ENCODE measurements at regions not wholly inside any gene's neighbourhood (a gene's known extent, or its start where the extent isn't known, plus 50 kb on each side); places are given as distances from the start of the nearest gene placed in this dataset.

DNA sequence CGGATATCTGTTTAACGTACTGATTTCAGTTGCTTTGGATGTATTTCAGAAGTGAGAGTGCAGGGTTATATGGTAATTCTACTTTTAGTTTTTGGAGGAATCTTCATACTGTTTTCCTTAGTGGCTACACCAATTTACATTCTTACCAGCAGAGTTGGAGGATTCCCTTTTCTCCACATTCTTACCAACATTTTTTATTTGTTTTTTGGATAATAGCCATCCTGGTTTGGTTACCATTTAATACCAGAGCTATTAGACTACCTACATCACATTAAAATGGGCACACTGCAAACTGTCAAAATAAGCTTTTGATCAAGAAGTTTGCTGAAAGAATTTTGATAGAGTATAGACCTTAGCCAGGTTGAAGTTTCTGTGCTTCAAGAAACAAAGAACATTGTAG is 217.2 kb upstream of the CFAP20DC start:
- ATAC-seq (no peak), DNase-seq (ENCODE audit: missing footprints) (no peak)
- intact Hi-C loops (cut with DNase I), result no loop called here

DNA sequence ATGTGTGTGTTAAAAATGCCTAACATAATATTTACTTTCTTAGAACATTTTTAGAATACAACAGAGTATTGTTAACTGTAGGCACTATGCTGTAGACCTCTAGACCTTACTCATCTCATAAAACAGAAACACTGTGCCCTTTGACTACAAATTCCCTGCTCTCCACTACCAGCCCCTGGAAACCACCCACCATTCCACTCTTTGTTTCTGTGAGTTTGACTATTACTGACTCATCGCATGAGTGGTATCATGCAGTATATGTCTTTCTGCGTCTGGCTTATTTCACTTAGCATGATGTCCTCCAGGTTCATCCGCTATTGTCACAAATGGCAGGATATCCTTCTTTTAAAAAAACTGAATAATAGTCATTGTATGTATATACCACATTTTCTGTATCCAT is 216.7 kb upstream of the CFAP20DC start:
- no peak for ATAC-seq
- no peak for DNase-seq (ENCODE audit: missing footprints)
- intact Hi-C loops (cut with DNase I), result no loop called here

DNA sequence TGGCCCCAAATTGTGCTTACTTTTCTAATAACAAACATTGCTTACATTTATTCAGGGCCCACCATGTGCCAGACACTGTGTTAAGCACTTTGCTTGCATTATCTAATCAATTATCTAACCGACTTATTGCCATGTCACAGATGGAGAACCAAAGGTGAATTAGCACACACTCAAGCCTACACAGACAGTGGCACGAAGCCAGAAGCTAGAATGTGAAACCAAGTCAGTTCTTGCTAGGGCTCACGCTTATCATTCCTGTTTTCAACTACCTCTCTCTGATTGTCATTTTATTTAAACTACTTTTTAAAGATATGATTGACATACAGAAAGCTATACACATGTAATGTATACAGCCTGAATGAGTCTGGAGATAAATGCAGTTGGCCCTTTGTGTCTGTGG is 215.7 kb upstream of the CFAP20DC start:
- no peak for ATAC-seq
- DNase-seq (ENCODE audit: missing footprints), result no peak
- intact Hi-C loops (cut with DNase I), result no loop called here

DNA sequence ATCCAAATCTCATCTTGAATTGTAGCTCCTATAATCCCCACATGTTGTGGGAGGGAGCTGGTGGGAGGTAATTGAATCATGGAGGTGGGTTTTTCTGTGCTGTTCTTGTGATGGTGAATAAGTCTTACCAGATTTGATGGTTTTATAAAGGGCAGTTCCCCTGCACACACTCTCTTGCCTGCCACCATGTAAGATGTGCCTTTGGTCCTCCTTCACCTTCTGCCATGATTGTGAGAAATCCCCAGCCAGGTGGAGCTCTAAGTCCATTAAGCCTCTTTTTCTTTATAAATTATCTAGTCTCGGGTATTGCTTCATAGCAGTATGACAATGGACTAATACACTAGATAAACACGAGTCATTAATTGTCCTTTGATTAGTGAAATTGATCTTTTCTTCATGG is 214.5 kb upstream of the CFAP20DC start:
- ATAC-seq (no peak), DNase-seq (ENCODE audit: missing footprints) (no peak)
- intact Hi-C loops (cut with DNase I), result no loop called here

DNA sequence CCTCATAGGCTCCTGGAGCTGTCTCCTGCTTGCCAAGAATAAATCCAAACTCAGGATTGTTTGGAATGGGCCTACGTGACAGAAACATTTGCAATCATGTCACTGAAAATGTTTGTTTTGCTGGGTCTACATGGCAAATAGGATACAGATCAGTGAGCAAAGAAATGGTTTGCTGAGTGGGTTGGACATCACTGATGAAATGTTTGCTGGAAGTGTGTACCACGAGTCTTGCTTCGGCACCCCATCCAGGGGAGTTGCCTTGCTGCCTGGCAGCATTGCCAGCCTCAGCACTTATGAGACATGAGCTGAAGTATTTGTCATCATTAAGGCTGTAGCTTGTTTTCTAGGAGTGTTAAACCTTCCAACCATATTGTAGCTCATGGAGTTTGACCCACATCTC is 213.3 kb upstream of the CFAP20DC start:
- intact Hi-C loops (cut with DNase I), result no loop called here
- DNase-seq (ENCODE audit: missing footprints), result no peak
- ATAC-seq, result no peak

DNA sequence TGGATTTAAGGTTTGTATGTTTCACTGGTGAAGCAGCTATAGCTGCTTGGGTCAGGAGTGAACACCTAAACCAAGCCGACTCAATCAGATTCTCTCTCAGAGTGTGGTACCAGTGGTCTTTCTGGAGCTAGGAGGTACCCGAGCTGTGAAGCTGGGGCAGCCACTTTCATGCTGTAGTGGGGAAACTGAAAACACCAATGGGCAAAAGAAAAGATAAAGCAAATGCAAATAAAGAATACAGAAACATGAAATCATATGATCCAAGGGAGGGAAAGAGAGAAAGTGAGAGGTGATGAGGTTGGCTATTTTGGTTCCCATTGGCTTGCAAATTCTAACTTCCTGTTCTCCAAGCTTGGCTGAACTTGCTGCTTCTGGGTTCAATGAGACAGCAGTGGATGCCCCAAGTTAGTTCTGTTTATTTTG is 212.3 kb upstream of the CFAP20DC start:
- intact Hi-C loops (cut with DNase I), result no loop called here
- ATAC-seq (no peak), DNase-seq (ENCODE audit: missing footprints) (no peak)

DNA sequence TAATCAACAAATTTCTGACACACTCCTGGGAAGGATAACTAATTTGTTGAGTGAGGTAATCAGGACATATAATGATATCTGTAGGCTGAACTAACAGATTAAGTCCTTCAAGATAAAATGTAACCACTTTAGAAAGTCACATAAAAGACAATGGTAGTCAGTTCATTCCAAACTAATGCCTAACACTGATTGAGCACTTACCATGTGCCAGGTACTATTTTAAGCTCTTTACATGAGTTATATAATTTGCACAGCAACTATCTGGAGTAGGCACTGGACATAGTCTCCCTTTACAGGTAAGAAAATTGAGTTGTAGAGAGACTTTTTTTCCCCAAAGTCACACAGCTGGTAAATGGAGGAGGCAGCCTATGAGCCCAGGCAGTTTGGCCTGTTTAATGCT is 211.2 kb upstream of the CFAP20DC start:
- no peak for DNase-seq (ENCODE audit: missing footprints)
- ATAC-seq, result peak; percentile 59
- intact Hi-C loops (cut with DNase I), result no loop called here

DNA sequence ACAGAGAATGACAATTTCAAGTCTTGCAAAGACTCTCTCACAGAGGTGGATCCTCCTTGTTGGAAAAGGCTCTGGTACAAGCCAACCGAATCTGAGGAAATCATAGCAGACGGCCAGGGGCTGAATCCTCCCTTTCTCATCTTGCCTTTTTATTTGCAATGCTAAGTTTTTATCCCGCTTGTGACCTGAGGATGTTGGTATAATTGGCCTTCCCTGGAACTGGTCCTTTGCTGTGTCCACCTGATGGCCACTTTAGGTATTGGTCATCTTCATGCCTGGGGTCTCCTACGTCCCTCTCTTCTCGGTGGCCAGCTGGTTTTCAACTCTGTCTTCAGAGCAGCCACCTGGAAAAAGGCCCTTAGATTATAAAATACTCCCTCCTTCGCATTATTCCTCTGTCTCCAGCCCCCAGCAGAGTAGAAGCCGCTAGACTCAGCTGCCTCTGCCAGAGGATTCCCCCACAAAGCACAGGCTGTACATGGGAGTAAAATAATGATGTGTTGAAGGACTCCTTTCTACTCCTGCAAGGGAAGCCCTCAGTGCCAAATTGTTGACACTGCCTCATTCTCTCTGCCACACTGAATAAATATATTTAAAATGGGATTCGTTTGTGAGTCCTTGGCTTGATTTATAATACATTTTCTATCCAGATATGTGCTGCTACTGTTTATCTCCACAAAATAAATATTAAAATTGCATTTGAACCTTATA is 208.9 kb upstream of the CFAP20DC start:
- DNase-seq (ENCODE audit: missing footprints) (no peak), ATAC-seq (no peak)
- intact Hi-C loops (cut with DNase I), result no loop called here

DNA sequence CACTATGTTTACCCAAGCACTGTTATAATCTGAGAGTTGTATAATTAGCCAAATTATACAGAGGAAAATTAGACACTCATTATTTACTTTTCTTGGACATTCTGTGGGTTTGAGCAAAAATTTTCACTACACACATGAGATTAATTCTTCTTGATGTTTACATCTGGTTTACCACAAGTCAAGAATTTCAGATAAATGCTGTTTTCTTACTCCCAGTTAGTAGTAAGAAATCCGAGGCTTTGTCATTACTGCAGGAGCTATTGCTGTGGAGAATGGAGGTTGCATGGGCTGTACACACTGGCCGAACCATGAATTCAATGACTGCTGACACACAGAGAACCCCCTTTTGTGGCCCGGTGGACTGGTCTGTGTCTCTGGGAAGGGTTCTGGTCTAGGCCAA is 207.7 kb upstream of the CFAP20DC start:
- ATAC-seq, result no peak
- intact Hi-C loops (cut with DNase I), result no loop called here
- no peak for DNase-seq (ENCODE audit: missing footprints)

DNA sequence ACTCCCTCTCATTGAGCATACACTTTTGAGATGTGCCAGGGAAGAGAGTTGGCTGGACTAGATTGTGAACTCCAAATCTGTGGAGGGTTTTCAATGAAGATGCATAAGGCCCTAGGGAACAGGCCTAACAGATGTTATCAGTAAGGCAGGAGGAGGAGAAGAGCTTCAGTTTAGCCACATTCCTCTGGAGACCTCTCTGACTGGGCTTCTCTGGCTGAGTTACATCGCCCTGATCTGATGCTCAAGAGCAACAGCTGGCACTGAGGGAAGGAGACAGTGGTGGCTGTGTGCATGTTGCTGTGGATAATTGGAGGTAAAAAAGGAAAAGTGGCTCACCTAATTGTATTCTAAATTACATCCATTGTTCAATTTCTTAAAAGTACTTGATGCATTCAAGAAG is 206.4 kb upstream of the CFAP20DC start:
- intact Hi-C loops (cut with DNase I), result no loop called here
- no peak for ATAC-seq
- DNase-seq (ENCODE audit: missing footprints), result no peak

DNA sequence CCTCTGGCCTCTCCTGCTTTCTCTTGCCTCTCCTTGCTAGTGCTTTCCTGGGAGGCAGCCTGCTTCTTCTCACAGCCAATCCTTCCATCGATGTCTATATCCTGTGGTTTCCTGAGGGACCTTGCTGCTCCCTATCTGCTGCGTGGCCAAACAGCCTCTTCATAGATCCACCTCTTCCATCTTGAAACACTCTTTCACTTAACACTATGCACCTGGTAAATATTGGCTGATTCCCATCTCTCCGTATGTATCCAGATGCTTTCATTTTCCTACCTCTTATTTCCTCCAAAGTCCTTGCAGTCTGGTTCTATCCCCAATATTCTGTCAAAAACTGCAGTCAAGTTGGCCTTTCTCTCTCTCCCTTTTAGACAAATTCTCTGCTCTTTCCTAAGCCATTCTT is 205.2 kb upstream of the CFAP20DC start:
- no peak for DNase-seq (ENCODE audit: missing footprints)
- intact Hi-C loops (cut with DNase I), result no loop called here

DNA sequence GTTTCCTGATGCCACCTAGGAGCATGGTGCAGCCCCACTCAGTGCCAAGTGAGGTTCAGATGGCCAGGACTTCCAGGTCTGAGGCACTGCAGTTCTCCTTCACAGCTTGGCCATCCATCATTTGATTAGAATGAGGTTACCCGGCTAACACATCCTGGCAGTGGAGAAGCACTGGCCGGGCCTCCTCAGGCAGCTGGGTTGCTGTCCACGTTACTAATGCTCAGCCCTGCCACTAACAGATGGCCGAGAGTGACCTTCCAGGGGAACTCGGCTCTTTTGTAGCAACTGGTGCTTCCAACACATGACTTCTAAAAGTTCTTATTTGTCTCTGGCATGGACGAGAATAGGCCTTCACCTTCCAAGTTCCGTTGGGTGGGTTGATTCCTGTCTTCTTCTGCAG is 204.6 kb upstream of the CFAP20DC start:
- no peak for DNase-seq (ENCODE audit: missing footprints)
- intact Hi-C loops (cut with DNase I), result no loop called here
- peak; percentile 34 for ATAC-seq

More for the DNA sequence above, 205.2 kb upstream of the CFAP20DC start:
- ATAC-seq, result no peak

DNA sequence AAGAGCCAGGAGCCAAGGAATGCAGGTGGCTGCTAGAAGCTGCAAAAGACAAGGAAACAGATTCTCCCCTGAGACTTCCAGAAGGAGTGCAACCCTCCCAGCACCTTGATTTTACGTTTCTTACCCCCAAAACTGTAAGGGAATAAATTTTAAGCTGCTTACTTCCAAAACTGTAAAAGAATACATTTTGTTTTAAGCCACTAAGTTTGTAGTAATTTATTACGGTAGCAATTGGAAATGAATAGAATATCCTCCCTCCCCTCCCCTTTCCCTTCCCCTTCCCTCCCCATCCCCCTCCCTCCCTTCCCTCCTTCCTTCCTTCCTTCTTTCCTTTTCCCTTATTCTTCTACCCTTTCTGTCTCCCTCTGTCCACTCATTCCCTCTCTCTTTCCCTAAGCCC is 203.7 kb upstream of the CFAP20DC start:
- ATAC-seq, result no peak
- no peak for DNase-seq (ENCODE audit: missing footprints)
- intact Hi-C loops (cut with DNase I), result no loop called here

DNA sequence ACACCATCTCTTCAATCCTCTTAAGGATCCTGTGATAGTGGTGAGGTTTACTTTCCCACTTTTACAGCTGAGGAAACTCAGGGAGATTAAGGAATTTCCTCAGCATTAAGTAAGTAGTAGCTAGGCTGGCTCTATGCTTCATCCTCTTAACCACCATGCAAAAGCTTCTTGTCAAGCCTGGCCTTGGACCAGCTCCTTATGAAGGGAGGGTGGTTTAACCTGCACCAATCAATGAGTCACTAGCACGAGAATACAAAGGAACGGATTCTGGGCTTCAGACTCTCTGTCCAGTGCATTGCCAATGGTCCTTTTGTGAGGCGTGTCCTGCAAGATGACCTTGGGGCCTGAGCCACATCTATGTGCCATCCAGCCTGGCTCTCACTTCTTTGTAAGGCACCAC is 202.0 kb upstream of the CFAP20DC start:
- intact Hi-C loops (cut with DNase I), result no loop called here
- ATAC-seq, result no peak
- DNase-seq (ENCODE audit: missing footprints), result no peak

DNA sequence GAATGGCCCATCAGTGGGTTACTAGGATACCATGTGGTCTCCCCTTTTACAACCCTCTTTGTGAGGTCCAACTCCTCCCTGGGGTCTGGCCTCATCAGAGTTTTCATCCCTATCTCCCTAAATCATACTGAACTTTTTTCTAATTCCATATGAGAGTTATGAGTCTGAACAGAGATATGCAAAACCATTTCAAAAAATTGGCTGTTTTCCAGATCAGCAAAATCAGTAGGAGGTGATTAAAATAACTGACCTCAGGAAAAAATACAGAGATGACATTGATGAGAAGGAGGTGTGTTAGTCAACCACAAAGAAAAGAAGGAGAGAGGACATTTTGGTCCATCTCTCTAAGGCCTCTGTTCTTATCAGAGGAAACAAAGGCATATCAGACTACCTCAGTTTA is 200.8 kb upstream of the CFAP20DC start:
- intact Hi-C loops (cut with DNase I), result no loop called here
- no peak for ATAC-seq
- DNase-seq (ENCODE audit: missing footprints), result no peak

DNA sequence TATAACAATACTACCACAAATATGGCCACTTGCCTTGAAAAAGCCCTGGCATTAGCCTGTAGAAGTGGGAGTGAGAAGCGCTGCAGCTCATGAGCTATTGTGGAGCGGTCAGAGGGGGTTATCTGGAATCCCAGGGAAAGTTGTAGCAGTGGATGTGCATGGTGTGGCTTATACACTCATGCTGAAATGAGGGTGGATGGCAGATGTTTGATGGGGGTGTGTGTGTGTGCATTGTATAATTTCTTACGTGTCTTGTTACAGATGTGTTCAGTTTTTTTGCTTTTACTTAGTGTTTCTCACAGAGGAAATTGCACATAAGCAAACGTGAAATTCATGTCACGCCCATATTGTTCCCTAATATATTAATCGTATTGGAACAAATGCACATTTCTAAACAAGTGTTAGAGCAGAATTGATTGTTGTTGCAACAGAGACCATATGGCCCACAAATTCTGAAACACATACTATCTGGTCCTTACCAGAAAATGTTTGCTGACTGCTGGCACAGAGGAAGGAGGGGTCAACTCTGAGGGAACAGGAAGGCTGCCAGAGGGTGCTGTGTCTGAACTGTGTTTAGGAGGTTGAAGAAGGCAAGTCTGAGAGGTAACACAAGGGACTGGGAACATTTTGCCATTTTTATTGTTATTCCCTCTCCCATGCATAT is 200.0 kb upstream of the CFAP20DC start:
- DNase-seq (ENCODE audit: missing footprints) (no peak), ATAC-seq (no peak)
- intact Hi-C loops (cut with DNase I), result no loop called here

DNA sequence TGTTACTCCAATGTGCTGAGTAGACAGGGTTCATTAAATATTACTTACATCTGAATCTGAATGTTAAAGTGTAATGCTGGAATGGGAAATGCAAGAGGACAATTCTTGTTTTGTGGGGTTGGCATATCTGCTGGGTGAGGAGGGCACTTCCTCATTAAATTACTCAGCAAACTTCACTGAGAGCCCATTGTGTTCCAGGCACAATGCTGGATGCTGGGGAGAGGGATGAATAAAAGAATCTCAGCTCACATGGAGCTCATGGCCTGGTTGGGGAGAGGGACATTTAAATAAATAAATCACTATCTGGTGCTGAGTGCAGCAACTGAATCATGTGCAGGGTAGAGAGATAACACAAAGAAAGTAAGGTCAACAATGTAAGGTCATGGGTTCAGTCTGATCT is 199.2 kb upstream of the CFAP20DC start:
- intact Hi-C loops (cut with DNase I), result no loop called here
- peak; percentile 37 for ATAC-seq

DNA sequence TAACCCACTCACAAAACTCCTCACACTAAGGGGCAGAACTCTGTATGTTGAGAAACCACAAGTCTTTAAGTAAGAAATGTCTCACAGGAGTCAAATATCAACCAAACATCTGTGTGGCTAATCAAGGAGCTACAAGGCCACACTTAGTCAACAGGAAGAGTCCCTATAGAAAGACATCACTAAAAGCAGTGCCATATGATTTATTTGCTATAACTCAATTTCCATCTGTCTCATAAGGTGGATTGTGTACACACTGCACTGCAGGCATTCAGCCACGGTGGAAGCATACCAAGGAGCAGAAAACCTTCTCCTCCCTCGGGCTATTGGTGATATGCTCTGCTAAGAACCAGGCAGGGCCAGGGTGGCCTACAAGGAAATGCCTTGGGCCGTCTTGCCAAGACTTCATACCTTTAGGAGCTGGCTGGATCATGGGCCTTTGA is 197.6 kb upstream of the CFAP20DC start:
- ATAC-seq (no peak), DNase-seq (ENCODE audit: missing footprints) (no peak)
- intact Hi-C loops (cut with DNase I), result no loop called here

More for the DNA sequence above, 199.2 kb upstream of the CFAP20DC start:
- DNase-seq (ENCODE audit: missing footprints), result no peak

DNA sequence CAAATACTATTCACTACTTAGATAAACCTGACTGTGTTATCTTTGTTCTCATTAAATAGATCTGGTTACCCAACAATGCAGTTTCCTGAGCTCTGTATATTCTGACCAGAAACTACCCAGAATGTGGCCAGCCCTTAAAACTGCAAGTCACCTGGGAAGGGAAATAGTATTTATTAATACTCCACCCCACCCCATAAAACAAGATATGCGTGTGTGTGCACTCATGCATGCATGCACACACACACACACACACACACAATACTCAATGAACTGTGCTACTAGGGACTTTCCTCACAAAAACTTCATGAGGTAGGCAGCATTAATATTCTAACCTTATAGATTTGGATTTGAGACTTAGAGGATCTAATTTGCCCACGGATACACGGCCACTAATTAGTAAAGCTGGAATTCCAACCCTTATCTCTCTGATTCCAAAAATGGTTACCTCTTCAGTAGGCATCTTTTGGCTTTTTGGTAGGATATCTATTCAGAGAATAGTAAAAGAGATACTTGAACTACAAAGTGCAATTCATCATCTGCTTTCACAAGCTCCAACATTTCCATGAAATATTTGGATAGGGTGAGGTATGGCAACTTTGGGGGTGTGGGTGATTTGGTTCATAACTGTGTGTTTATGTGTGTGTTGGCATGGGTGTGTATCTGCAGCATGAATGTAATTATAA is 197.0 kb upstream of the CFAP20DC start:
- no peak for DNase-seq (ENCODE audit: missing footprints)
- no peak for ATAC-seq
- intact Hi-C loops (cut with DNase I), result no loop called here

DNA sequence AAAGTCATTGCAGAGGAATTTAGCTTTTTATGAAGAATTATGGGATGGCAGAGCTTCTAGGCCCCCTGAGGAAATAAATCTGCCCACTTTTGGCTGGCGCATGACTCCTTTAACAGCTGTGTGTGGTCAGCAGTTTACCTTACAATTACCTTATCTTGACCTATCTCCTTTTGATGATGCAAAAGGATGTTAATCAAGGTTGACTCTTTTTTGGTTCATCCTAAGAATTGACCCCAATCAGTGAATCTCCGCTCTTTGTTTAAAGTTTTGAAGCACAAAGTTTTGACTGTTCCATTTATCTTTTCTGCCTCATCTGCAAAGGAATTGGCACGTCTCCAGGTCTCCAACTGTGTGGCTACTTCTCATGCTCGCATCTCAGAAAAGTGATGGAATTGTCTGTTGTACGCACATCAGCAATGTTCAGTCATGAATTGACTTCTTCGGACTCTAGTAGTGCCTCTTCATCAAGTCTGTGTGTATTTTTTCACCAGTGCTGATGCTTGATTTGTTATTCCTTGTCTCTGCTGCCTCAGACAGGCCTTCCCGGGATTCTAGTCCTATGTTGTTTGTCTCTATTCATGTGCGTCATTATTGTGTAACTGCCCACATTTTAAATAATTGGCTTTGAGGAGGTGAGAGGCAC is 196.2 kb upstream of the CFAP20DC start:
- DNase-seq (ENCODE audit: missing footprints) (no peak), ATAC-seq (no peak)
- intact Hi-C loops (cut with DNase I), result no loop called here

Data from Right ventricle myocardium inferior (tissue), 1 donor.